ENCODE measurements at regions not wholly inside any gene's neighbourhood (a gene's known extent, or its start where the extent isn't known, plus 50 kb on each side); places are given as distances from the start of the nearest gene placed in this dataset.

DNA sequence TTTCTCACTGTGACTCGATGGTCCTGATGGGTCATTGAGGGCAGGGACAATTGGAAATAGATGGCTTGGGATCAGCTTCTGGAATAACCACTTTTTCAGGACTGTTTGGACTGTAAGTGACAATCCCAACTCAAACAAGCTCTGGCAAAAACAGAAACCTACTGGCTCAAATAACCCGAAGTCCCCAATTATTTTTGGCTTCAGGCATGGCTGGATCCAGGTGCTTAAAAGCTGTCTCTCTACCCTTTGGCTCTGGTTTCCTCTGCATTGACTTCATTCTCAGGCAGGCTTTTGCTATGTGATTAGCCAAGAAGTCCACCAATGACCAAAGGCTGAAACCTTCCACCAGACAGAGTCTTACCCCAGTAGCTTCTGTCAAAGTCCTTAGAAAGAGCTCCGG is 92.9 kb upstream of the PRR23E start:
- H3K4me1 ChIP-seq (ENCODE audit: control insufficient read depth, insufficient read depth, low read length): no peaks in the 10 kb centered on the region
- H3K36me3 ChIP-seq (ENCODE audit: control insufficient read depth, insufficient read depth, low read length): no peaks in the 10 kb centered on the region
- H3K9me3 ChIP-seq (ENCODE audit: control insufficient read depth, low read depth, low read length): no peaks in the 10 kb centered on the region
- DNase-seq: no peak
- H3K4me3 ChIP-seq (ENCODE audit: low read length): no peak overlapping the region
- H3K27ac ChIP-seq (ENCODE audit: low read length): no peak overlapping the region
- no CpG with 5 or more reads among the region's 3 CpGs for WGBS (ENCODE audit: insufficient coverage, low lambda C conversion rate)
- H3K27me3 ChIP-seq (ENCODE audit: control insufficient read depth, insufficient read depth, low read length): peaks cover 7% of the 10 kb centered on the region

DNA sequence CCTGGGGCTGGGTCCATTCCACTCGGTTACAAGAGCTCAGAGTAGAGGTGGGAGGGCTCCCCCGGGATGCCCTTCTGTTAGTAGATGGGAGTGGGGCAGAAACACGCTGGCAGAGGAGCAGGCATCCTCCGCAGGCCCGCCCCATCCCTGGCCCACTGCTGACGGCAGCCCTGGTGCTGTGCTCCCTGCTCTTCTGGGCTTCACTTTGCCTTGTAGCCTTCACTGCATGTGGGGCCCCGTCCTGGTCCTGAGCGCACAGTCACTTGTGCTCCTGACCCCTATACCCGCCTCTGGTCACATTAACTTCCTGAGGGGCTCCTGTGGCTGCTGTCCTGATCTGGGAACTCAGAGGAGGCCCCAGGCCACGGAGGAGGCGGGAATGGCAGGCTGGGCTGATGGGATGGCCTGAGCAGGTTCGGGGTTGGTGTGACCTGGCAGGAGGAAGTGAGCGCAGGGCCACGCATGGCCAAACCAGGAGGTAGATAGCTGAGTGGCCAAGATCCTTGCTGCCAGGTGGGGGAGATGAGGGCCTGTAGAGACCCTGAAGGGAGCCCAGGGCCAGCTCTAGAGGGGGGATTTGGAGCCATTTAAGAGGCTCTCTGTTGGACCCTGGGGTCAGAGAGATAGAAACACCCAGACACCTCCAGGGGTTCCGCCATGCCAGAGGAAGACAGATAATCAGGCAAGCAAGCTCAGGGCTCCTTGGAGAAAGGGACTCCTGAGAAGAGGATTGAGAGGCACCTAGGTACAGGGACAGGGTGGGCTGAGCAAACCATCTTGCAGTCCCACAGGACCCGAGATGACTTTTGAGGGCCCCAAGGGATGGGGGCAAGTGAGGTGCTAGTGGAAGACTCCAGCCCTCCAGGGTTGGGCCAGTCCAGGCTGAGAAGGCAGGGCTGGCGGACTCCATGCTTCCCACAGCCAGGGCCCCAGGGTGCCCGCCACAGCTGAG is 92.2 kb upstream of the PRR23E start:
- WGBS (ENCODE audit: insufficient coverage, low lambda C conversion rate): no CpG with 5 or more reads among the region's 18 CpGs
- H3K27me3 ChIP-seq (ENCODE audit: control insufficient read depth, insufficient read depth, low read length): peaks cover 9% of the 10 kb centered on the region
- no peak overlapping the region for H3K4me3 ChIP-seq (ENCODE audit: low read length)
- H3K27ac ChIP-seq (ENCODE audit: low read length): no peak overlapping the region
- no peak for DNase-seq
- H3K9me3 ChIP-seq (ENCODE audit: control insufficient read depth, low read depth, low read length): no peaks in the 10 kb centered on the region
- no peaks in the 10 kb centered on the region for H3K36me3 ChIP-seq (ENCODE audit: control insufficient read depth, insufficient read depth, low read length)
- H3K4me1 ChIP-seq (ENCODE audit: control insufficient read depth, insufficient read depth, low read length): no peaks in the 10 kb centered on the region

DNA sequence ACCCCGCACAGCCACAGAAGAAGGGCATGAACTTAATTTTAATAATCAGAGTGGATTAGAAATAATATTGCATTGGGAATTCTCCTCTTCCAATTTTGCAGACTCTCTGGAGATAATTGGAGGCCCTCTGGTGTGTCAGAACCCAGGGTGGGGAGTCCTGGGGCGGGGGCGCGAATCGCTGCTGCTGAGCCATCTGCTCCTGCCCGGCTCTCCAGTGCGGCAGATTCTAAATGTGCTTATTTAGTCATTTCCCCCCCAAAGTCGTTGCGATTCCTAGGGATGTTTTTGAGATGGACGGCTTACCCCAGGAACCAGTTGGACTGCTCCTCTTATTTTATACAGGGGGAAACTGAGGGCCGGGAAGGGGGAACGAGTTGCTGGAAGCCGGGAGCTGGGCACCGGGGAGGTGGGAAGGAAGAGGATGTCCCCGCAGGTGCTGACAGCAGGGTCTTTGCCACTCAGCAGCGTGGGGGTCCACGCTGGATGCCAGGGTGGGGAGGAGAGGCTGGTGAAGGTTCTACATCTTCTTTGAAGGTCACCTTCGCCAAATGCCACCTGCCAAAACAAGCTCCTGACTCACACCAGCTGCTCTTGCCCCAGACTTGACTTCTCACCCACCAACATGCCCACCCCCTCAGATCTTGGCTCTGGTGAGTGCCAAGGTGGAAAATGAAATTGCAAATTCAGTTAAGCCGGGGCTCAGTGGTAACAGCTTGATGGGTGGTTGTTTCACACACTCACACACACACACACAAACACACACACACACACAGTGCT is 91.3 kb upstream of the PRR23E start:
- WGBS (ENCODE audit: insufficient coverage, low lambda C conversion rate): no CpG with 5 or more reads among the region's 19 CpGs
- DNase-seq: no peak
- H3K9me3 ChIP-seq (ENCODE audit: control insufficient read depth, low read depth, low read length): no peaks in the 10 kb centered on the region
- peaks cover 9% of the 10 kb centered on the region for H3K27me3 ChIP-seq (ENCODE audit: control insufficient read depth, insufficient read depth, low read length)
- no peak overlapping the region for H3K4me3 ChIP-seq (ENCODE audit: low read length)
- H3K36me3 ChIP-seq (ENCODE audit: control insufficient read depth, insufficient read depth, low read length): no peaks in the 10 kb centered on the region
- H3K4me1 ChIP-seq (ENCODE audit: control insufficient read depth, insufficient read depth, low read length): no peaks in the 10 kb centered on the region
- H3K27ac ChIP-seq (ENCODE audit: low read length): no peak overlapping the region

GRCh38 chr3:127102188-127102520 is 90.8 kb upstream of the PRR23E start:
- no CpG with 5 or more reads among the region's 3 CpGs for WGBS (ENCODE audit: insufficient coverage, low lambda C conversion rate)
- no peak overlapping the region for H3K4me3 ChIP-seq (ENCODE audit: low read length)
- no peak for DNase-seq
- H3K27me3 ChIP-seq (ENCODE audit: control insufficient read depth, insufficient read depth, low read length): peaks cover 9% of the 10 kb centered on the region
- no peaks in the 10 kb centered on the region for H3K4me1 ChIP-seq (ENCODE audit: control insufficient read depth, insufficient read depth, low read length)
- H3K36me3 ChIP-seq (ENCODE audit: control insufficient read depth, insufficient read depth, low read length): no peaks in the 10 kb centered on the region
- H3K27ac ChIP-seq (ENCODE audit: low read length): no peak overlapping the region
- H3K9me3 ChIP-seq (ENCODE audit: control insufficient read depth, low read depth, low read length): no peaks in the 10 kb centered on the region

DNA sequence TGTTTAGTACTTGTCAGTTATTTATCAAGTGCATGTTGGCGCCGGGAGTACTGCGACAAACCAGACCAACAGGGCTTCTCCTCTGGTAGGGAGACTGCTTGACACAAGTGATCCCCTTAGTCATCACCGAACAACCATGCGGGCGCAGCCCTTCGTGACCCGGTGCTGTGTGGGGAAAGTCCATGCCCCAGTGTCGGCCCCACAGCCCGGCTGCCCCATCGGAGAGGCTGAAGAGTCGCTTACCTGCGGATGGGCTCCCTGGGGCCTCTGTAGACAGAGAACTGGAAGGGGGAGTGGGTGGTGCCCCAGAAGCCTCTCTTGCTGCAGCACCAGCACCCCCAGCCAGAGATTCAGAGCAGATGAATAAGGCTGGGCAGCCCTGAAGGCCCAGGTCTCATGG is 90.3 kb upstream of the PRR23E start:
- Histone ChIP-seq H3K4me1 (ENCODE audit: control insufficient read depth, insufficient read depth, low read length) (no peaks in the 10 kb centered on the region), H3K27me3 (ENCODE audit: control insufficient read depth, insufficient read depth, low read length) (peaks cover 9% of the 10 kb centered on the region), H3K9me3 (ENCODE audit: control insufficient read depth, low read depth, low read length) (no peaks in the 10 kb centered on the region), H3K27ac (ENCODE audit: low read length) (no peak overlapping the region), H3K4me3 (ENCODE audit: low read length) (no peak overlapping the region), H3K36me3 (ENCODE audit: control insufficient read depth, insufficient read depth, low read length) (no peaks in the 10 kb centered on the region)
- WGBS (ENCODE audit: insufficient coverage, low lambda C conversion rate): no CpG with 5 or more reads among the region's 13 CpGs
- no peak for DNase-seq

GRCh38 chr3:127103080-127103479 is 89.9 kb upstream of the PRR23E start:
- Histone ChIP-seq H3K9me3 (ENCODE audit: control insufficient read depth, low read depth, low read length) (no peaks in the 10 kb centered on the region), H3K27me3 (ENCODE audit: control insufficient read depth, insufficient read depth, low read length) (peaks cover 9% of the 10 kb centered on the region), H3K27ac (ENCODE audit: low read length) (no peak overlapping the region), H3K4me1 (ENCODE audit: control insufficient read depth, insufficient read depth, low read length) (no peaks in the 10 kb centered on the region), H3K36me3 (ENCODE audit: control insufficient read depth, insufficient read depth, low read length) (no peaks in the 10 kb centered on the region), H3K4me3 (ENCODE audit: low read length) (no peak overlapping the region)
- WGBS (ENCODE audit: insufficient coverage, low lambda C conversion rate): 0% methylated on average over 1 of the region's 10 CpGs
- DNase-seq: no peak

GRCh38 chr3:127104586-127104985 is 88.3 kb upstream of the PRR23E start:
- Histone ChIP-seq H3K9me3 (ENCODE audit: control insufficient read depth, low read depth, low read length) (no peaks in the 10 kb centered on the region), H3K27me3 (ENCODE audit: control insufficient read depth, insufficient read depth, low read length) (peaks cover 9% of the 10 kb centered on the region), H3K4me3 (ENCODE audit: low read length) (no peak overlapping the region), H3K36me3 (ENCODE audit: control insufficient read depth, insufficient read depth, low read length) (no peaks in the 10 kb centered on the region), H3K27ac (ENCODE audit: low read length) (no peak overlapping the region), H3K4me1 (ENCODE audit: control insufficient read depth, insufficient read depth, low read length) (no peaks in the 10 kb centered on the region)
- no peak for DNase-seq
- WGBS (ENCODE audit: insufficient coverage, low lambda C conversion rate): no CpG with 5 or more reads among the region's 7 CpGs

- Histone ChIP-seq H3K36me3 (ENCODE audit: control insufficient read depth, insufficient read depth, low read length) (no peaks in the 10 kb centered on the region), H3K4me3 (ENCODE audit: low read length) (no peak overlapping the region), H3K9me3 (ENCODE audit: control insufficient read depth, low read depth, low read length) (no peaks in the 10 kb centered on the region), H3K27me3 (ENCODE audit: control insufficient read depth, insufficient read depth, low read length) (peaks cover 4% of the 10 kb centered on the region), H3K4me1 (ENCODE audit: control insufficient read depth, insufficient read depth, low read length) (no peaks in the 10 kb centered on the region), H3K27ac (ENCODE audit: low read length) (no peak overlapping the region)
- no peak for DNase-seq
- WGBS (ENCODE audit: insufficient coverage, low lambda C conversion rate): no CpG with 5 or more reads among the region's 4 CpGs
Measured at GRCh38 chr3:127105587-127105986, 87.3 kb upstream of the PRR23E start.

- H3K9me3 ChIP-seq (ENCODE audit: control insufficient read depth, low read depth, low read length): no peaks in the 10 kb centered on the region
- no peak overlapping the region for H3K4me3 ChIP-seq (ENCODE audit: low read length)
- WGBS (ENCODE audit: insufficient coverage, low lambda C conversion rate): no CpG with 5 or more reads among the region's 7 CpGs
- peaks cover 3% of the 10 kb centered on the region for H3K27me3 ChIP-seq (ENCODE audit: control insufficient read depth, insufficient read depth, low read length)
- no peak for DNase-seq
- no peak overlapping the region for H3K27ac ChIP-seq (ENCODE audit: low read length)
- no peaks in the 10 kb centered on the region for H3K36me3 ChIP-seq (ENCODE audit: control insufficient read depth, insufficient read depth, low read length)
- H3K4me1 ChIP-seq (ENCODE audit: control insufficient read depth, insufficient read depth, low read length): no peaks in the 10 kb centered on the region
Measured at GRCh38 chr3:127106053-127106452, 86.9 kb upstream of the PRR23E start.

DNA sequence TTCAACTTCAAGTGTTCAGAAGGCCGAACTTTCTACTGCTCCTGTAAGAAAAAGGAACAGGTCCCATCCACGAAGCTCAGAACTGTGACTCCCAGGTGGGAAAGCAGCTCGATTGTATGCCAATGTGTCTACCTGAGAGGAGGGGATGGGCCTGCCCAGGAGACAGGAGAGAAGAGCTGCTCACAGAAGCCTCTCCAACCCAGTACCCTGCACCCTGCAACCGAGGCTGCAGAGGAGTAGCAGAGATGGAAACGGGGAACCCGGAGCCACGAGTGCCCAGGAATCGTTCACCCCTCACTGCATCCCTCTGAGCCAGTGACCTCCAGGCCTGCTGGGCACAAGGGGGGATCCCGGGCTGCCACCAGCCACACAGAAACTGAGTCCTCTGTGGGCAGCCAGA is 86.5 kb upstream of the PRR23E start:
- no CpG with 5 or more reads among the region's 9 CpGs for WGBS (ENCODE audit: insufficient coverage, low lambda C conversion rate)
- DNase-seq: no peak

More for the DNA sequence above, 86.5 kb upstream of the PRR23E start:
- Histone ChIP-seq H3K36me3 (ENCODE audit: control insufficient read depth, insufficient read depth, low read length) (no peaks in the 10 kb centered on the region), H3K4me3 (ENCODE audit: low read length) (no peak overlapping the region), H3K27ac (ENCODE audit: low read length) (no peak overlapping the region), H3K27me3 (ENCODE audit: control insufficient read depth, insufficient read depth, low read length) (peaks cover 3% of the 10 kb centered on the region), H3K4me1 (ENCODE audit: control insufficient read depth, insufficient read depth, low read length) (no peaks in the 10 kb centered on the region), H3K9me3 (ENCODE audit: control insufficient read depth, low read depth, low read length) (no peaks in the 10 kb centered on the region)

Data from large intestine (tissue), 3 donors.